GM12891 (cell line): ENCODE measurements at regions not wholly inside any gene's neighbourhood (a gene's known extent, or its start where the extent isn't known, plus 50 kb on each side); places are given as distances from the start of the nearest gene placed in this dataset.

ENCODE experiments used
- POLR2A ChIP-seq: IDR thresholded peaks from 2 replicates; pipeline ENCODE4 v1.6.1; 2011; ENCODE audit warnings: low read depth, low read length, control low read depth
- TAF1 ChIP-seq: IDR thresholded peaks from 2 replicates; pipeline ENCODE4 v1.6.1; 2011; ENCODE audit warnings: low read depth, low read length, control low read depth

DNA sequence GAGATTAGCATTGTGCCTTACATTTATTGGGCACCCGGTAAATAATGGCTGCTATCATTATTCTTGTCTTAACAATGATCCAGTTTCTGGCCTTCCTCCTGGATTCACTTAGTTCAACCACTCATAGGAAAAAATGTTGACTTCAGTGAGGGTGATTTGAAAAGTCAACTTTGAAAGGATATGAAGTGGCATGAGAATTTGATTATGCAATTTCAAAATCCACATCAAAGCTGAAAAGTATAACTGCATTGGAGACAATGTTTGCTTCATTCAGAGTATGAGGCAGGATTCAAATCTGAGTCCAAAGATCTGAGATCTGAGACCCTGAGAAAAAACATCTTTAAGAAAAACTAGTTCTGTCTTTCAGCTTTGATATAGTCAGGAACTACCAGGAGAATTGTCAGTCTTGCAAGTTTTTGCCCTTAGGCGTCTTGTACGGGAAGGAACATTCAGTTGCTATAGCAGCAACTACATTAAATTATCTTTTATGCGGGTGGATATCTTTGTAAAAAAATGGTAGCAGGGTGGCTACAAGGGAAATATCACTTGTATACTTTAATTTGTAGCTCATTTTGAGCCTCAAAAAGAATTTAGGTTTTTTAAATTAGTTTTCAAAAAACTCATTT lies 587.5 kb upstream of the LCORL start:
- TF ChIP-seq TAF1 (no peak), POLR2A (no peak)
